Activated CD8-positive, alpha-beta memory T cell treated with anti-CD3 and anti-CD28 coated beads, Interleukin-2, amount 50 U/mL, for 24 hours (primary cell): ENCODE measurements at regions not wholly inside any gene's neighbourhood (a gene's known extent, or its start where the extent isn't known, plus 50 kb on each side); places are given as distances from the start of the nearest gene placed in this dataset.
"Not testable (repeated sequence)": the region's sequence is repeated elsewhere in the genome, so short reads cannot be mapped to it uniquely, and the experiment has no call there.

Source experiments
- DNase-seq: peaks from one replicate; pipeline ENCODE4 v3.0.0-alpha.2; 2020; ENCODE audit errors: extremely low read depth

DNA sequence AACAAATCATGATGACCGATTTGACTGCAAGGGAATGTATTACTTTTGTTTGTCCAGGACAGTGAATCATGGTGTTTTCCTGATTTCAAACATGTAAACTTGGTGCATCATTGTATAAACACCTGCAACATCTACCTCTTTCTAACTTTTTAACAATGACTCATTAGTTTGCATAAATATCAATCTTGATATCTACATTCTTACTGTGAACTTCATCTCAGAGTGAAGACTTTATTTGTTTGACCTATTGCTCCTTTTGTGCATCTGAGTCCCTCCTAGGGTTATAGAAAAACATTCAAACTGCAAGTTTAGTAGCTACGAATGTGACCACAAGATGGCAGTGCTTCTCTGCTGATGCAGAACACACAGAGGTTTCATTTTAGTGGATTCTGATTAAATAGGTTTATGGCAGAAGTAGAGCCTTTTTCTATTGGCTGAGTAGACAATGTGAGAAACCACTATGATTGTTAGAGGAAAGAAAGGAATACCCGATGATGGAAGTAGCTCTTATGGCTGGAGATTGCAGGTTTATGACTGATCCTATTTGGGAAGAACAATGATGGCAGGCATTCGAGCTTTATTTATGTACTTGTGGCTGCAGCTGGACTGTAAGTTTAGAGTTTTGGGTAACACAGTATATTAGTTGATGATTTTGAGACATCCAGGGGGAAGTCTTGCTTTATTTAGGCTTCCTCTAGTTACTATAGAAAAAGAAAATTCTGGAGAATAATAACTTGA, 244.2 kb upstream of the OR4E1 start:
- DNase-seq, result peak; percentile 27

DNA sequence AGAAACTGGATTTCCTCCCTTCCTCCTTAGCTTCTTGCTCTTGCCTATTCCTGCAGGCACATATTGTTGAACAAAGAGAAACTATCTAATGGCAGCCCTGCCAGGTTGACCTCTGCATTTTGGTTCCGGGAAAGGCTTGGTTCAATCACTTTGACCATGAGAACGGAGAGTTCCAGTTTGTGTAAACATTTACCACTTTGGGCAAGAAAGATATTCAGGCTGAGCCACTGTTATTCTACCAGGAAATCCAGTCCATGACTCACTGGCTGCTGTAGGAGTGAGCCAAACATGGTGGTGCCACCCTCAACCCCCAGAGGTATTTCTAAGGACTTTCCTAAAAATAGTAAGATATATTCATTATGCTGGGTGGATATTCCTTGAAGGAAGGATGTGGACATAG, 242.2 kb upstream of the OR4E1 start:
- no peak for DNase-seq

DNA sequence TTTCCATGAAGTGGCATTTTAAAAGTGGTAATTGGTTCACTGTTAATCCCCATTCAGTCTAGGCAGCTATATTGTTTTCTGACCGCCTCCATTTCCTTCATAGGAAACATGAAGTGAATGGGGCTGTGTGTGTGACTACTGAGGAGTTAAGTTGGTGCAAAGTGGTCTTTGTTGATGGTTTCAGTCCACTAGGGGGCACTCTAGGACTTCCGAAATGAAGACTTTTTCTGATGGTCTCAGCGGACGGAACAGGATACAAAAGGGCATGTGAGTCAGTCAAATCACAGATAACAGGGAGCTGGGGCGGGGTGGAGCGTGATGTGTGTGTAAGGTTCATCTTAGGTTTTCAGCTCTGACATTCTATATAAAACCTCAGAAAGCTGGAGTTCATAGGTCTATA, 240.1 kb upstream of the OR4E1 start:
- DNase-seq, result peak; percentile 58

DNA sequence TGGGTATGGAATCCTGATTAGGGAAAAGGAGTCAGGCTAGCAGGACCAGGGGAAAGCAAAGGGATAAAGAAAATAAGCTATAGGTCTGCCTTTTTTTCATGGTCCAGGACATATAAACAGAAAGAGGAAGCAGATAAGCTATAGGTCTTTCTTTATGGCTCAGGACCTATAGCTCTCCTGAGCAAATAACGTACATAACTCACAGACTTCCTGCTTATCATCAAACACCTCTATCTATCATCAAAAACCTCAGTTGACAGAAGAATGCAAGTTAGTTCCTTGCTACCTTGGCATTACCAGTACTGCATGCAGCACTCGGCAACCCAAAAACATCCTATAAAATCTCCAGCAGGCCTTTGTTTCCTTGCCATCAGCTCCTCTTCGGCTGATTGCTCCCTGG, 238.7 kb upstream of the OR4E1 start:
- no peak for DNase-seq

DNA sequence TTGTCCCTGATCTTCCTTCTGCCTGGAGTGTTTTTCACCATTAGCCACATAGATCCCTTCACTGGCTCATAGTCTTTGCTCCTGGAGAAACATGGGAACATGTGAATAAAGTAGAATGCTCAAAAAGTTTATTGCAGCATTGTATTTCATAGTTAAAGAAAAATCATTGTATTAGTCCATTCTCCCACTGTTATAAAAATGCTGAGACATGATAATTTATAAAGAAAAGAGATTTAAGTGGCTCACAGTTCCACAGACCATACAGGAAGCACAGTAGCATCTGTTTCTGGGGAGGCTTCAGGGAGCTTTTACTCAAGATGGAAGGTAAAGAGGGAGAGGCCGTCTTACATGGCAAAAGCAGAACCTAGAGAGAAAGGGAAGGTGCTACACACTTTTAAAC, 238.3 kb upstream of the OR4E1 start:
- no peak for DNase-seq

DNA sequence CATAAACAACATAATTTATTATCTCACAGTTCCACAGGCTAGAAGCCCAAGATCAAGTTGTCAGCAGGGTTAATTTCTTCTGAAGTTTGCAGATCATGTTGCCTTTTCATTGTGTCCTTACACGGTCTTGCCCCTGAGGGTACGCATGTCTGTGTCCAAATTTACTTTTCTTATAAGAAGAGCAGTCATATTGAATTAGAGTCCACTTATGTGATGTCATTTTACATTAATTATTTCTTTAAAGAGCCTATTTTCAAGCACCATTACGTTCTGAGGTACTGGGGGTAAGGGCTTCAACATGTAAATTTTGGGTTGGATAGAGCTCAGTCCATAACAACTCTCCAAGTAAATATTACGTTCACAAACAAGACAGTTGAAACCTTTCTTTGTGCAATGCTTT, 236.6 kb upstream of the OR4E1 start:
- DNase-seq, result no peak

DNA sequence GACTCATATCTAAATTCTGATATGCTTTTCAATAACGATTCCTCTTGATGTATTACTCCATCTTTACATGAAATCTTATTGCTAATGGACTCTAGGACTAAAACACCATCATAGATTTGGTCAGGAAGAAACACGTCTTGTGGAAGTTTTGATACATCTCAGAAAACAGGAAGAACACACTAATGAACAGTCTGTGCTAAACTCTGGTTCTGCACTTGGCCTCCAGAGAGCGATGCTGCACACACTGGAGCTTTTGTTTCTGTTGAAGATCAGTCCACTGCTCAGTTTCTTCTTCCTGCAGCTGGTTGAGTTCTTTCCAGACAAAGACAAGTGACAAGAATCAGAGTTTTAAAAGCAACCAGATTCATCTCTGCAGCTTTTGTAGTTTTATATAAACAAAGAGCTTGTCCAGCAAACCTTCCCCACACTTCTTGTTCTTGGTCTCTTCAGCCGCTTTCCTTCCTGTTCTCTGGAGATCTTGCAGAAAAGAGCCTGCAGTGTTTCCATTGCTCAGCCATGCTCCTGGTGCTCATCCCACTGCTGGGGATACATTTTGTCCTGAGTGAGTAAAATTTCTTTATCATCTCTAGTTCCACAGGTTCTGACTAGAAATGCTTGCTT, 229.1 kb upstream of the OR4E1 start:
- no peak for DNase-seq

DNA sequence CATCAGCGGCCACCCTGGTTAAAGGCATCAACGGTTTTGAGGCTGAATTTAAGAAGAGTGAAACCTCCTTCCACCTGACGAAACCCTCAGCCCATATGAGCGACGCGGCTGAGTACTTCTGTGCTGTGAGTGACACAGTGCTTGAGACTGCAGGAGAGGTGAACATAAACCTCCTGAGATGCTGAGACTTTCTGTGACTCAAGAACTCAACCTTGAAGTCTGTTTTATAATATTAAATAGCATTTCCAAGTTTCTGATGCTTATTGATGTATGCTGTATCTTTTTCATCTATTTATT, 221.2 kb upstream of the OR4E1 start:
- DNase-seq, result not testable (repeated sequence)

DNA sequence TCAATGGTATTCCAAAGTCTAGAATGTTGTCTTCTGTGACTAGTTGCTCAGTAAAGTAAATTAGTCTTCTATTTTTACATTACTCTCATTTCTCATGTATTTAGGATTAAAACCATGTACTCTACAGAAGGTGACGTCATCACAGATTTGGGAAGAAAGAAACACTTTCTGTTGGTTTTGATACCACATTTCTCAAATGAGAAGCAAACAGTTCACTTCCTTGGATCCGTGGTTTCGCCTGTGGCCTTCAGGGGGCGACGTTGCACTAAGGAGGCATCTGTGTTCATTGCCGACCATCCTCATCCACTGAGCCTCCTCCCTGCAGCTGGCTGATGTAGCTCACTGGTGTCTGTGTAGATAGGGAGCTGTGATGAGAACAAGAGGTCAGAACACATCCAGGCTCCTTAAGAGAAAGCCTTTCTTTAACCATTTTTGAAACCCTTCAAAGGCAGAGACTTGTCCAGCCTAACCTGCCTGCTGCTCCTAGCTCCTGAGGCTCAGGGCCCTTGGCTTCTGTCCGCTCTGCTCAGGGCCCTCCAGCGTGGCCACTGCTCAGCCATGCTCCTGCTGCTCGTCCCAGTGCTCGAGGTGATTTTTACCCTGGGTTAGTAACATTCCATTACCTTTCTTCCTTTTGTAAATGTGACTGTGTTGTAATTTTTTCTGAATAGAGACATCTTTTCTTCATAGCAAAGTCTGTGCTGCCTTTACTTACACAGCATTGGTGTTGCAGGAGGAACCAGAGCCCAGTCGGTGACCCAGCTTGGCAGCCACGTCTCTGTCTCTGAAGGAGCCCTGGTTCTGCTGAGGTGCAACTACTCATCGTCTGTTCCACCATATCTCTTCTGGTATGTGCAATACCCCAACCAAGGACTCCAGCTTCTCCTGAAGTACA, 220.6 kb upstream of the OR4E1 start:
- no peak for DNase-seq

DNA sequence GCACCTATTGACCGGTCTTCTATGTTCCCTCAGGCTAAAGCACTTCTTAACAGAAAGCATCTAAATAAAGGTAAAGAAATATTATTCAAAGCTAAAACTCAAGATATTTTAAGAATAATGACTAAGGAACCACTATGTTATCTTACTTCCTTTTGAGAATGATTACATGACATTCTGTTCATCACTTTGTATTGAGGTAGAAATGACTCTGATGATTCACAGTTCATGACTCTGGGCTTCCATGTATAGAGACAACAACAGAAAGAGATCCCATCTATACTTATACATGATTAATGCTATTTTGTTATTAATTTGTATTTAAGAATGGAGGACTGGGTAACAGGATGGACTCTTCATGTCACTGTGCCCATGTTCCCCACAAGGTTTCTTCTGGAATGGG, 218.3 kb upstream of the OR4E1 start:
- no peak for DNase-seq

DNA sequence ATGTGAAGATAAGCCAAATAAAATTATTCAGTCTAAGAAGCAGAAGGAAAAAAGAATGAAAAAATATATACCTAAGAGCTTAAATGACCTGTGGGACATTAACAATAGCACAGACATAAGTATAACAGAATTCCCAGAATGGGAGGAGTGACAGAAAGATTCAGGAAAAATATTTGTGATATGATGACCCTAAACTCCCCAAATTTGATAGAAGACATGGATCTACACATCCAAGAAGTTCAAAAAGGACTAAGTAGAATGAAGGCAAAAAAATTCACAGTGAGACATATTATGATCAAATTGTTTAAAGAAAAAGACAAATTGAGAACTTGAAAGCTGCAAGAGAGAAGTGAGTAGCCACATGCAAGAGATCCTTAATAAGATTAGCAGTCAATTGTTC, 211.4 kb upstream of the OR4E1 start:
- DNase-seq, result no peak

DNA sequence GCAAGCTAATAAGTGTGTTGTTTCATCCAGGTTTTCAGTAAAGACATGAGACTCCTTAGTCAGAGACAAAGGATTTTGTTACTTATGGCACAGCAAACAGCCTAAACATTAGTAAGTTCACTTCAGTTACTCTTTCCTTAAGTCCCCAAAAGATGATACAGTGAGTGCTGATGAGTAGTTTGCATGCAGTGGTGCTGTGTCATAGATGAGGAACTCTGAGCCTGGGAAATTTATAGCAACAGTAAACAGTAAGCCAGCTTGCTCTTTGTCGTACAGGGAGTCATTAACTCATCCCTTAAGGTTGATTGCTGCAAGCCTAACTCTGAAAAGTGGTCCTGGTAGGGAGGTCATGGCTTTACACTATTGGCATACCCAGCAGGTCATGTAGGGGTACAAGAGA, 208.6 kb upstream of the OR4E1 start:
- no peak for DNase-seq

DNA sequence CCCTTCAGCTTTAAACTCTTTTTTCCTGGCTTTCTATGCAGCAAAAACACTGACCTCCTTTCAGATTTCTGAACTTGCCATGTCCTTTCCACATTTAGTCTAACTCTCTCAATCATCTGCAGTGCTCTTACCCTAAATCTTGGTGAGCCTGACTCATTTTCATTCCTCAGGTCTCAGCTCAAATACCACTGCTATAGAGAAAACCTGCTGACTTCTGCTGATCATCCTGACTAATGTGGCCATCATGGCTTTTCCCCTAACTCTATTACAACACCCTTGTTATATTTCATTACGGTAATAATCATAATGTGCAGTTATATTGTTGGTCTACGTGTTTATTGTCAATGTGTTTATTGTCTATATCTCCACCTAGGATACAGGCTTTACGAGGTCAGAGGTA, 207.3 kb upstream of the OR4E1 start:
- DNase-seq, result no peak

DNA sequence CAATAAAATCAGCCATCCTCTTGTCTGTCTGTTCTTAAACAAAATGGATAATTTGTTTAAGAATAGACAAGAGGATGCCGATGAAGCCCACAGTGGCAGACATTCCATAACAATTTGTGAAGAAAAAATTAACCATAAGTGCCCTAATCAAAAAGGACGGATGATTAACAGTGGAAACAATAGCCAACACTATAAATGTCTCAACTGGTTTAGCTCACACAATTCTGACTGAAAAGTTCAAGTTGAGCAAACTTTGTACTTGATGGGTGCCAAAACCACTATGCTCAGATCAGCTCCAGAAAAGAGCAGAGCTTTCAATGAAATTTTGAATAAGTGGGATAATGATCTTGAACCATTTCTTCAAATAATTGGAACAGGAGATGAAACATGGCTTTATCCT, 202.2 kb upstream of the OR4E1 start:
- no peak for DNase-seq

DNA sequence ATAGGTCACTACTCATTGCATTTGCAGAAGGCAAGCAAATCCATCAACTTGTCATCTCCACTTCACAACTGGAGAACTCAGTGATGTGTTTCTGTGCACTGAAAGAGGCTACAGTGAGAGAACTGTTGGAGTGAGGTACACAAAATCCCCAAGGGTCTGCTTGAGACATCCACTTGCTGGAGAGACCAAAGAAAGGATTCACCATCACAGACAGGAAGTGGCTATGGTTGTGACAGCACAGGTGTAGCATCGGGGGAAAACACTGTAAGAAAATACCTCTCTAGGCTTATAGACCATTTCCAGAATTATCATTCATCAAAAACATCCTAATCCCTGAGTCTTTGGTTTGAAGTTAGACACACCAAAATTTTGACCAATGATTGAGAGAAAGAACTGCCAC, 201.3 kb upstream of the OR4E1 start:
- DNase-seq, result no peak

DNA sequence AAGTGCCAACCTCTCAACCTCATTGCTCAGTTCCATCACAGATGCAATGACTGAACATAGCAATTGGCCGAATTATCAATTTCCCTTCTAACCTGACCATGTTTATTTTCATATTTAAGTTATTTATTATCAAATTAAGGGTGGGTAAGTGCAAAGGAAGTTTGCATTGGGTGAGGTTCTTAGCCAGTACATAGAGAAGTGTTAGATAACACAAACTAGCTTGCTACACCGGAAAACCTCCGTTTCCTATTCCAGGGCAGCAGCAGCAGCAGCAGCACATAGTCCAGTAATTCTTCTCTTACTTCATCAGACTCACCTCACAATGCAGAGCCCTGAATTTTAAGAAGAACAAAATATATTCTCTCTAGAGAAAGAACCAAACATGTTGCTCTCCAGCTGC, 200.5 kb upstream of the OR4E1 start:
- DNase-seq, result no peak

DNA sequence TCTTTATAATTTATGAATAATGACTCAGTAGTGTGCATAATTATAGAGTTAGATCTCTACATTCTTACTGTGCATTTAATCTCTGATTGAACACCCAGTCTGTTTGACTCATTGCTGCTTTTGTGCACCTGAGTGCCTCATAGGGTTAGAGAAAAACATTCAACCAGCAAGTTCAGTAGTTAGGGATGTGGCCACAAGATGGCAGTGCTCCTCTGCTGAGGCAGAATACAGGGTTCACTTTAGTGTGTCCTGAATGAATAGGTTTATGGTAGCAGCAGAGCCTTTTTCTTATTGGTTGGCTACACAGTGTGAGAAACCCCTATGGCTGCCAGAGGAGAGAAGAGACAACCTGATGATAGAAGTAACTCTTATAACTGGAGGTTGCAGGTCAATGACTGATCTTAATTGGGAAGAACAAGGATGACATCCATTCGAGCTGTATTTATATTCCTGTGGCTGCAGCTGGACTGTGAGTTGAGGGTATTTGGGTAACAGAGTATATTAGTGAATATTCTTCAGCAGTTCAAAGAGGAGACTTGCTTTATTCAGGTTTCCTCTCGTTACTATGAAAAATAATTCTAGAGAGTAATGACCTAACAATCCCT, 194.9 kb upstream of the OR4E1 start:
- peak; percentile 63 for DNase-seq

DNA sequence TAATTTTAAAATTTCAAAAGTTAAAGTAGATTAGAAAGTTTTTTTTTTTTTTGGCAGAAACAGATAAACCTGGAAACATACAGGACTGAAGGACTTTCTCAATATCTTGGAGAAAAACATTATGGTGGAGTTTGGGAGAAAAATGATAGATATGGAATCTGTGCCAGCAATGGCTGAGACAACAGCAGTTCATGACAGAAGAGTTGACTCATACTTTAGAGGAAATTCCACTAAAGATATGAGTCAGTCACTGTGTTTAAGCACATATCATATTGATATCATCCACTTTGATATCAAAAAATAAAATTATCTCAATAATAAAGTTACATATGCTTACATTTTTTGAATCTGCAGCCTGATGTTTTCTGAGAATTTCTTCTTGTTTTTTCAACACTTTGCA, 193.9 kb upstream of the OR4E1 start:
- DNase-seq, result no peak

DNA sequence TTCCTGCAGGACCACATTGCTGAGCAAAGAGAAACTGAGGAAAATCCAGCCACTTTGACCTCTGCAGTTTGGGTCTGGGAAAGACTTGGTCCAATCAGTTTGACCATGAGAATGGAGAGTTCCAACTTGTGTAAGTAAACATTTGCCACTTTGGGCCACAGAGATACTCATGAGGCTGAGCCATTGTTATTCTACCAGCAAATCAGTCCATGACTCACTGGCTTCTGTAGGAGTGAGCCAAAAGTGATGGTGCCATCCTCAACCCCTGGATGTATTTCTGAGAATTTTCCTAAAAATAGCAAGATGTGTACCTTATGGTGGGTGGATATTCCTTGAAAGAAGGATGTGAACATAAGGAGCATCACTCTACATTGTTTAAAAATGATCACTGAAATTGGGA, 192.9 kb upstream of the OR4E1 start:
- DNase-seq, result no peak

DNA sequence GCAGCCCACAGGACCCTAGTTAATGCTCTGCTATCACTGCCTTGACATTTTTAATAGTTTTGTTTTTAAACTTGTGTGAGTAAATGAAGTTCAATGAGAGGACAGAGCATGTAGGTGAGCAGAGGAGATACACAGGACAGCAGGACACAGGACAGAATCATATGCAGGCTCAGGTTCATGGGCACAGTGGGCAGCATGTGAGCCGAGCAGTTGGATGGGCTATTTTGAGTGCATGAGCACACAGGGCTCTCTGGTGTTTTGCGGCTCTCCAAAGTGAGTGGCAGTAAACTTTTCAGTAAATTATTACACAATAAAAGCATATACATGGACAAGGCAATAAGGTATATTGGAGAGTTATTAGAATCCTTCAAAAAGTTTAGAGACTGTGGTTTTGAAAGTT, 189.7 kb upstream of the OR4E1 start:
- no peak for DNase-seq

DNA sequence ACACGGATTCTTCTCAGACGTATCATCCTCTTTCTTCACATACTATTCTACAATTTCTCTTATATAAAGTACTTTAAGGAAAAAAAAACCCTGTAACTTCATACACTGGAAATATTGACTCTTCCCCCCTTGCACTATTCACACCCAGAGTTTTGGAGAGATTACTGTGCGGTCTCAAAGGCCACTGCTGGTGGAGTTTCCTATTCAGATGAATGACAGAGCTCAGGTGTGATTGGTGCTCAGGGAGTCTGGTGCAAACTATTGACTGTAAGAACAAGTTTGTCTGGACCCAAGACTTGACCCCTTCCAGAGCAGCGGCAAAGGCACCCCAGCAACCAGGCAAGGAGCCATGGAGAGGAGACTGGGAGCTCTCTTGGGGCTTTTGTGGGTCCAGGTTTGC, 187.5 kb upstream of the OR4E1 start:
- DNase-seq, result no peak

DNA sequence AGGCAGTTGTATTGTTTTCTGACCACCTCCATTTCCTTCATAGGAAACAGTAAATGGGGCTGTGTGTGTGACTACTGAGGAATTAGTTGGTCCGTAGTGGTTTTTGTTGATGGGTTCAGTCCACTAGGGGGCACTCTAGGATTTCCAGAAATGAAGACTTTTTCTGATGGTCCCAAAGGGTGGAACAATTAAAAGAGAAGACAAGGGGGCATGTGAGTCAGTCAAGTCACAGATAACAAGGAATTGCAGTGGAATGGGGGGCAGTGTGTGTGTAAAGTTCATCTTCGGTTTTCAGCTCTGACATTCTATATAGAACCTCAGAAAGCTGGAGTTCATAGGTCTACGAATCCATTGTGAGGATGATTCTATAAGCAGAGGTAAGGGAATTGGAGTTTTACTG, 186.6 kb upstream of the OR4E1 start:
- no peak for DNase-seq

DNA sequence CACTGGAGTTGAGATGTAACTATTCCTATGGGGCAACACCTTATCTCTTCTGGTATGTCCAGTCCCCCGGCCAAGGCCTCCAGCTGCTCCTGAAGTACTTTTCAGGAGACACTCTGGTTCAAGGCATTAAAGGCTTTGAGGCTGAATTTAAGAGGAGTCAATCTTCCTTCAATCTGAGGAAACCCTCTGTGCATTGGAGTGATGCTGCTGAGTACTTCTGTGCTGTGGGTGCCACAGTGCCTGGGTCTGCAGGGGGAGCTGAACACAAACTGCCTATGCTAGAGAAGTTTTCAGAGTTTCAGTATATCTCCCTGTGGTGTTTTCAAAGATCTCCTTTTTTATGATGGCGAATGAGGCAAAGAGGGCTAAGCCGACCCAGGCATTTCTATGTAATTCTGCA, 179.2 kb upstream of the OR4E1 start:
- no peak for DNase-seq
